CD4-positive, alpha-beta memory T cell (primary cell): ENCODE measurements at regions not wholly inside any gene's neighbourhood (a gene's known extent, or its start where the extent isn't known, plus 50 kb on each side); places are given as distances from the start of the nearest gene placed in this dataset.

Experiments used
- CTCF ChIA-PET: fragments of 350-600 bp; sonication (Branson Sonifier 250); formaldehyde crosslinking; loops from one replicate; lab custom pipeline; 2021; ENCODE audit warnings: inconsistent platforms; ENCODE audit not compliant: partially characterized antibody; lab: Charles Lee
- POLR2A ChIA-PET: fragments of 350-600 bp; sonication (Branson Sonifier 250); formaldehyde crosslinking; loops from one replicate; lab custom pipeline; 2021; ENCODE audit not compliant: partially characterized antibody; lab: Charles Lee
- DNase-seq, 5 donors: peaks; one replicate each; pipeline versions ENCODE4 v3.0.0 to v3.0.0-alpha.2; 2020 to 2022; ENCODE audit warnings: mixed read lengths in 1 of 5
- H3K27ac ChIP-seq: one replicate; pipeline ENCODE4 v1.7.0; 2013; ENCODE audit warnings: low read depth, low read length
- H3K27me3 ChIP-seq: 2 replicates; pipeline ENCODE4 v1.7.0; 2013; ENCODE audit warnings: mild to moderate bottlenecking, low read length, moderate library complexity; ENCODE audit not compliant: insufficient read depth
- H3K36me3 ChIP-seq: 2 replicates; pipeline ENCODE4 v1.7.0; 2013; ENCODE audit warnings: mild to moderate bottlenecking, low read length, moderate library complexity; ENCODE audit not compliant: insufficient read depth
- H3K4me1 ChIP-seq: 2 replicates; pipeline ENCODE4 v1.7.0; 2013; ENCODE audit warnings: mild to moderate bottlenecking, low read length, moderate library complexity; ENCODE audit not compliant: insufficient read depth
- H3K4me3 ChIP-seq, 2 donors: one replicate each; pipeline ENCODE4 v1.7.0; 2013; ENCODE audit warnings: low read length in 2 of 2, mild to moderate bottlenecking in 1 of 2
- H3K9me3 ChIP-seq, 2 donors: one replicate each; pipeline ENCODE4 v1.7.0; 2013; ENCODE audit warnings: low read length in 2 of 2, control low read depth in 1 of 2; ENCODE audit not compliant: control insufficient read depth in 1 of 2
- H3K27ac Mint-ChIP-seq, 7 donors: one replicate each; pipeline ENCODE4 v1.8.0; 2020 to 2021; ENCODE audit warnings: mixed read lengths in 7 of 7, mild to moderate bottlenecking in 6 of 7, inconsistent platforms in 3 of 7, moderate library complexity in 3 of 7
- H3K27me3 Mint-ChIP-seq, 2 donors: one replicate each; pipeline ENCODE4 v1.8.0; 2020 to 2021; ENCODE audit warnings: mixed read lengths in 2 of 2
- H3K36me3 Mint-ChIP-seq, 2 donors: one replicate each; pipeline ENCODE4 v1.8.0; 2020 to 2021; ENCODE audit warnings: mixed read lengths in 2 of 2, inconsistent platforms in 1 of 2, mild to moderate bottlenecking in 1 of 2
- H3K4me1 Mint-ChIP-seq, 4 donors: one replicate each; pipeline ENCODE4 v1.8.0; 2020 to 2021; ENCODE audit warnings: mixed read lengths in 4 of 4, mild to moderate bottlenecking in 1 of 4
- H3K4me3 Mint-ChIP-seq, 8 donors: one replicate each; pipeline ENCODE4 v1.8.0; 2020 to 2021; ENCODE audit warnings: mixed read lengths in 8 of 8, mild to moderate bottlenecking in 7 of 8, moderate library complexity in 6 of 8, inconsistent platforms in 3 of 8
- H3K9me3 Mint-ChIP-seq, 8 donors: one replicate each; pipeline ENCODE4 v1.8.0; 2020 to 2021; ENCODE audit warnings: mixed read lengths in 8 of 8, mild to moderate bottlenecking in 5 of 8, inconsistent platforms in 3 of 8, moderate library complexity in 1 of 8
- intact Hi-C: fragments of 100-400 bp; cut with micrococcal nuclease; formaldehyde crosslinking; loops from one replicate; pipeline ENCODE4 v1.15.1; 2023

- intact Hi-C loops = no loop called here
- H3K4me3 ChIP-seq = no peak overlapping the region
- Mint-ChIP-seq H3K4me3 (no peak overlapping the region), H3K27ac (no peak overlapping the region), H3K36me3 (no peaks in the 10 kb centered on the region), H3K4me1 (no peaks in the 10 kb centered on the region), H3K9me3 (peaks cover 0 to 3% (median 0%) of the 10 kb centered on the region in 8 donors), H3K27me3 (no peaks in the 10 kb centered on the region)
- H3K9me3 ChIP-seq = no peaks in the 10 kb centered on the region
- no peaks in the 10 kb centered on the region for H3K27me3 ChIP-seq
- H3K4me1 ChIP-seq = no peaks in the 10 kb centered on the region
- no peak for DNase-seq
- POLR2A ChIA-PET = no interaction called here
- no peaks in the 10 kb centered on the region for H3K36me3 ChIP-seq
- CTCF ChIA-PET = no interaction called here
- no peak overlapping the region for H3K27ac ChIP-seq
Observed at GRCh38 chr3:82050382-82050781, 288.9 kb upstream of the GBE1 start.

GRCh38 chr3:82048711-82049110 lies 287.3 kb upstream of the GBE1 start:
- H3K36me3 Mint-ChIP-seq = no peaks in the 10 kb centered on the region
- Histone ChIP-seq H3K27ac (no peak overlapping the region), H3K9me3 (no peaks in the 10 kb centered on the region), H3K27me3 (no peaks in the 10 kb centered on the region), H3K4me1 (no peaks in the 10 kb centered on the region), H3K4me3 (no peak overlapping the region), H3K36me3 (no peaks in the 10 kb centered on the region)
- H3K27ac Mint-ChIP-seq = no peak overlapping the region
- H3K27me3 Mint-ChIP-seq = no peaks in the 10 kb centered on the region
- ChIA-PET CTCF (no interaction called here), POLR2A (no interaction called here)
- no peak overlapping the region for H3K4me3 Mint-ChIP-seq
- peaks cover 0 to 3% (median 0%) of the 10 kb centered on the region in 8 donors for H3K9me3 Mint-ChIP-seq
- intact Hi-C loops = no loop called here
- DNase-seq = no peak
- no peaks in the 10 kb centered on the region for H3K4me1 Mint-ChIP-seq

GRCh38 chr3:82044930-82045705 lies 283.7 kb upstream of the GBE1 start:
- Mint-ChIP-seq H3K4me3 (no peak overlapping the region), H3K36me3 (no peaks in the 10 kb centered on the region), H3K9me3 (peaks cover 0 to 3% (median 0%) of the 10 kb centered on the region in 8 donors), H3K27me3 (no peaks in the 10 kb centered on the region), H3K27ac (no peak overlapping the region), H3K4me1 (no peaks in the 10 kb centered on the region)
- no peak for DNase-seq
- H3K9me3 ChIP-seq = no peaks in the 10 kb centered on the region
- H3K27me3 ChIP-seq = no peaks in the 10 kb centered on the region
- no peak overlapping the region for H3K4me3 ChIP-seq
- H3K27ac ChIP-seq = no peak overlapping the region
- intact Hi-C loops = no loop called here
- H3K4me1 ChIP-seq = no peaks in the 10 kb centered on the region
- H3K36me3 ChIP-seq = no peaks in the 10 kb centered on the region
- ChIA-PET POLR2A (no interaction called here), CTCF (no interaction called here)

GRCh38 chr3:82038556-82038955 lies 277.1 kb upstream of the GBE1 start:
- no peaks in the 10 kb centered on the region for H3K36me3 ChIP-seq

GRCh38 chr3:82033186-82033585 lies 271.7 kb upstream of the GBE1 start:
- Mint-ChIP-seq H3K4me3 (no peak overlapping the region), H3K36me3 (no peaks in the 10 kb centered on the region), H3K27me3 (no peaks in the 10 kb centered on the region), H3K4me1 (no peaks in the 10 kb centered on the region), H3K9me3 (peaks cover 0 to 3% (median 0%) of the 10 kb centered on the region in 8 donors), H3K27ac (no peak overlapping the region)
- H3K4me3 ChIP-seq = no peak overlapping the region
- no peaks in the 10 kb centered on the region for H3K4me1 ChIP-seq
- POLR2A ChIA-PET = no interaction called here
- no peaks in the 10 kb centered on the region for H3K27me3 ChIP-seq
- no peaks in the 10 kb centered on the region for H3K9me3 ChIP-seq
- intact Hi-C loops = no loop called here
- no peaks in the 10 kb centered on the region for H3K36me3 ChIP-seq
- CTCF ChIA-PET = no interaction called here
- no peak overlapping the region for H3K27ac ChIP-seq
- no peak for DNase-seq

More at GRCh38 chr3:82038556-82038955, 277.1 kb upstream of the GBE1 start:
- ChIA-PET POLR2A (no interaction called here), CTCF (no interaction called here)
- Mint-ChIP-seq H3K36me3 (no peaks in the 10 kb centered on the region), H3K4me1 (no peaks in the 10 kb centered on the region), H3K27me3 (no peaks in the 10 kb centered on the region), H3K9me3 (peaks cover 0 to 4% (median 0%) of the 10 kb centered on the region in 8 donors), H3K4me3 (no peak overlapping the region), H3K27ac (no peak overlapping the region)
- intact Hi-C loops = no loop called here
- H3K27ac ChIP-seq = no peak overlapping the region
- no peaks in the 10 kb centered on the region for H3K4me1 ChIP-seq
- H3K9me3 ChIP-seq = no peaks in the 10 kb centered on the region
- H3K27me3 ChIP-seq = no peaks in the 10 kb centered on the region
- DNase-seq = no peak
- no peak overlapping the region for H3K4me3 ChIP-seq

- ChIA-PET POLR2A (no interaction called here), CTCF (no interaction called here)
- no peak for DNase-seq
Observed at GRCh38 chr3:82031596-82031995, 270.2 kb upstream of the GBE1 start.

GRCh38 chr3:82030916-82031315 lies 269.5 kb upstream of the GBE1 start:
- H3K4me3 Mint-ChIP-seq = no peak overlapping the region
- intact Hi-C loops = no loop called here

More at GRCh38 chr3:82031596-82031995, 270.2 kb upstream of the GBE1 start:
- peaks cover 0 to 3% (median 0%) of the 10 kb centered on the region in 8 donors for H3K9me3 Mint-ChIP-seq
- no peaks in the 10 kb centered on the region for H3K27me3 ChIP-seq
- no peaks in the 10 kb centered on the region for H3K36me3 Mint-ChIP-seq
- H3K27ac Mint-ChIP-seq = no peak overlapping the region
- H3K4me1 ChIP-seq = no peaks in the 10 kb centered on the region
- intact Hi-C loops = no loop called here
- H3K36me3 ChIP-seq = no peaks in the 10 kb centered on the region
- no peaks in the 10 kb centered on the region for H3K4me1 Mint-ChIP-seq
- no peaks in the 10 kb centered on the region for H3K27me3 Mint-ChIP-seq
- no peak overlapping the region for H3K27ac ChIP-seq
- no peak overlapping the region for H3K4me3 ChIP-seq
- H3K9me3 ChIP-seq = no peaks in the 10 kb centered on the region
- no peak overlapping the region for H3K4me3 Mint-ChIP-seq

More at GRCh38 chr3:82030916-82031315, 269.5 kb upstream of the GBE1 start:
- no peak overlapping the region for H3K27ac ChIP-seq
- no peak overlapping the region for H3K4me3 ChIP-seq
- no peaks in the 10 kb centered on the region for H3K36me3 ChIP-seq
- no peak for DNase-seq
- CTCF ChIA-PET = no interaction called here
- H3K9me3 ChIP-seq = no peaks in the 10 kb centered on the region
- POLR2A ChIA-PET = no interaction called here
- H3K4me1 ChIP-seq = no peaks in the 10 kb centered on the region
- no peaks in the 10 kb centered on the region for H3K27me3 ChIP-seq
- H3K27me3 Mint-ChIP-seq = no peaks in the 10 kb centered on the region
- H3K36me3 Mint-ChIP-seq = no peaks in the 10 kb centered on the region
- no peak overlapping the region for H3K27ac Mint-ChIP-seq
- H3K4me1 Mint-ChIP-seq = no peaks in the 10 kb centered on the region
- H3K9me3 Mint-ChIP-seq = peaks cover 0 to 3% (median 0%) of the 10 kb centered on the region in 8 donors
